ENCODE measurements at regions not wholly inside any gene's neighbourhood (a gene's known extent, or its start where the extent isn't known, plus 50 kb on each side); places are given as distances from the start of the nearest gene placed in this dataset.

DNA sequence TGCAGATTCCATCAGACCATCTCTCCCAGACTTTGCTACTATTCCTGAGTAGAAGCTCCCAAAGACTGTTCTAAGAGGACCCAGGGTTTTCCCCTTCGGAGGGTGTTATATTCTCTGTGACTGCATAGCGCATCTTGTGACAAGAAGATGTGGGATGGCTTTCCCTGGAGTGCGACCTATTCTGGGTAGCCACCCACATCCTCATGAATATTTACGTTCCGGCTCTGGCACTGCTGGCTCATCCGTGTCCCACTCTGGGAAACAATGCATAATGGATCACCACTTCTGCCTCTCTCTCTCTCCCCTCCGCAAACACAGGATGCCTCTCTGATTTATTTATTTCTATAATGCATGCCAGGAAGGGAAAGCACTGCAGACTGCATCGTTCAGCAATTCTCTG lies 166.1 kb downstream of the PYDC2 start:
- TF ChIP-seq, protein P1, sequence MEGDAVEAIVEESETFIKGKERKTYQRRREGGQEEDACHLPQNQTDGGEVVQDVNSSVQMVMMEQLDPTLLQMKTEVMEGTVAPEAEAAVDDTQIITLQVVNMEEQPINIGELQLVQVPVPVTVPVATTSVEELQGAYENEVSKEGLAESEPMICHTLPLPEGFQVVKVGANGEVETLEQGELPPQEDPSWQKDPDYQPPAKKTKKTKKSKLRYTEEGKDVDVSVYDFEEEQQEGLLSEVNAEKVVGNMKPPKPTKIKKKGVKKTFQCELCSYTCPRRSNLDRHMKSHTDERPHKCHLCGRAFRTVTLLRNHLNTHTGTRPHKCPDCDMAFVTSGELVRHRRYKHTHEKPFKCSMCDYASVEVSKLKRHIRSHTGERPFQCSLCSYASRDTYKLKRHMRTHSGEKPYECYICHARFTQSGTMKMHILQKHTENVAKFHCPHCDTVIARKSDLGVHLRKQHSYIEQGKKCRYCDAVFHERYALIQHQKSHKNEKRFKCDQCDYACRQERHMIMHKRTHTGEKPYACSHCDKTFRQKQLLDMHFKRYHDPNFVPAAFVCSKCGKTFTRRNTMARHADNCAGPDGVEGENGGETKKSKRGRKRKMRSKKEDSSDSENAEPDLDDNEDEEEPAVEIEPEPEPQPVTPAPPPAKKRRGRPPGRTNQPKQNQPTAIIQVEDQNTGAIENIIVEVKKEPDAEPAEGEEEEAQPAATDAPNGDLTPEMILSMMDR (IDR thresholded peaks at IDR 0.05; ENCODE audit: low read depth, low read length), result no peak
- no peaks in the 10 kb centered on the region for H3K9me3 ChIP-seq (ENCODE audit: severe bottlenecking)
- no peak overlapping the region for H3K27ac ChIP-seq
- no peak overlapping the region for H3K4me3 ChIP-seq (ENCODE audit: low read depth, low read length)
- no peaks in the 10 kb centered on the region for H3K27me3 ChIP-seq (ENCODE audit: insufficient read depth, low read depth, severe bottlenecking)
- no peak for DNase-seq
- H3K36me3 ChIP-seq, result no peaks in the 10 kb centered on the region

DNA sequence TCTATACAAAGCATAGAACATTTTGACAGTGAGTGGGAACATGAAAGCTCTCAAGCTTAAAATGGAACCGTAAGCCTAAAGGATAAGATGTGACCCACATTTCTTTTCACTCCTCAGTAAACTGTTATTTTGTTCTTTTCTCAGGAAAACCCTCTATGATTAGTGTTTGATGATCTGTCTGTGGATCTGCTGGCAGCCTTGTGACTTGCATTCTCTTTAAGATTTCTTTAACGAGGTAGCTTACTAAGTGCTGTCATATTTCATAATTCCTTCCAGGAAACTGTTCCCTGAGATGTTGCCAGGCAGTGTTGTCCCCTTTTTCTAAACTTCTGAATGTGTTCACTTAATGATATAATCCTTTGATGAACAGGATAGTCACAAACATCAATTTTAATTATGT lies 167.6 kb downstream of the PYDC2 start:
- DNase-seq, result no peak
- Histone ChIP-seq H3K4me3 (ENCODE audit: low read depth, low read length) (no peak overlapping the region), H3K27me3 (ENCODE audit: insufficient read depth, low read depth, severe bottlenecking) (no peaks in the 10 kb centered on the region), H3K36me3 (no peaks in the 10 kb centered on the region), H3K27ac (no peak overlapping the region), H3K9me3 (ENCODE audit: severe bottlenecking) (no peaks in the 10 kb centered on the region)
- TF ChIP-seq, protein P1 (IDR thresholded peaks at IDR 0.05; ENCODE audit: low read depth, low read length), result no peak

DNA sequence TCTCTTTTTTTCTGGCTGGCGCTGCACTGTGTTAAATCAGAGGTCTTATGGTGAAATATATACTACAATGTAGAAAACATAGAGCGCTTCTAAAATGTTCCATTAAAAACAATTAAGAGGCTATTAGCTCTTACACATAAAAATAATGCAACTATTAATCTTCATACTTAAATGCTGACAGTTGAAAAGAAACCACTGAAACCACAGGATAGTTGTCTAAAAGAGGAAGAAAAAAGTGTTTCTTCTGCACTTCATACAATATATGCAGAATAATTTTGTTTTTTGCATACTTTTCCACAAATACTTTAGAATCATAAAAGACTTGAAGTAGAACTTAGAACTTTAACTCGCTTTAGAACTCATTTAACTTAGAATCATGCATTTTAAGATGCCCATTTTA lies 170.5 kb downstream of the PYDC2 start:
- TF ChIP-seq, protein P1 (IDR thresholded peaks at IDR 0.05; ENCODE audit: low read depth, low read length), result no peak

DNA sequence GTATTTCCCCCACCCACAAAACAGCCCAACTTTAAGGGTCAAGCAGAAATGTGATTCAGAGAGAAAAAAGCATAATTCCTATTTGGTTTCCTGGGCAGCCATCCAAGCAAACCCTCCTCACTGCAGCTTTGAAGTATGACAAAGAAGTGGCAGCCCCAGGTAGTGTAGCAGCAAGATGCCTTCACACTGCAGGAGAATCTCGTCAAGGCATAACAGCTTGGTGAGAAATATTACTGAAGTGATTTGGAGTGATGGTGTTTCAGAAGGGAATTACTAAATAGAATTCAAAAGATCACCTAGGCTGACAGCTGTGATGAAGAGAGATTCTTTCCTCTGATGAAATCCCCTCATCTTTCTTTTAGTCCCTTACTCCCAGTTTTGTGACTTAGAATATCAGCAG lies 173.9 kb downstream of the PYDC2 start:
- DNase-seq, result no peak
- H3K27ac ChIP-seq, result no peak overlapping the region
- TF ChIP-seq, protein P1 (IDR thresholded peaks at IDR 0.05; ENCODE audit: low read depth, low read length), result no peak
- H3K36me3 ChIP-seq, result no peaks in the 10 kb centered on the region
- H3K9me3 ChIP-seq (ENCODE audit: severe bottlenecking), result no peaks in the 10 kb centered on the region
- no peaks in the 10 kb centered on the region for H3K27me3 ChIP-seq (ENCODE audit: insufficient read depth, low read depth, severe bottlenecking)
- H3K4me3 ChIP-seq (ENCODE audit: low read depth, low read length), result no peak overlapping the region

More for the DNA sequence above, 170.5 kb downstream of the PYDC2 start:
- no peaks in the 10 kb centered on the region for H3K27me3 ChIP-seq (ENCODE audit: insufficient read depth, low read depth, severe bottlenecking)
- DNase-seq, result no peak
- no peaks in the 10 kb centered on the region for H3K36me3 ChIP-seq
- H3K4me3 ChIP-seq (ENCODE audit: low read depth, low read length), result no peak overlapping the region
- no peak overlapping the region for H3K27ac ChIP-seq
- no peaks in the 10 kb centered on the region for H3K9me3 ChIP-seq (ENCODE audit: severe bottlenecking)

DNA sequence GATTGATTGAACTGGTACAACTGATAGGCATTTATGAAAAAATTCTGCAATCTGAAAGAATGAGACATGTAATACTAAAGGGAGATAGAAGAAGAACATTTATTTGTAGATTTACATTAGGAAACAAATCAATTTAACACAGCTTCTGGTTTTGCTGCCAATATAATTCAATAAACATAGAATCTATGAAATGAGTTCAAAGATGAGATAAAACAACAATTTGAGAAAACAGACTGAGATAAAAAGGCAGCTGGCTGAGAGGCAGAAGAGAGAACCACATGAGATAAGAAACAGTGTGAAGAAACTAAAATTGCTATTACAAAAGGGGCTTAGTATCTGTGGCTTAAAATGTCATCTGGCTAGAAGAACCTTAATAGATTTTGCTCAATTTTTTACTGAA lies 176.6 kb downstream of the PYDC2 start:
- DNase-seq, result no peak
- TF ChIP-seq, protein P1 (IDR thresholded peaks at IDR 0.05; ENCODE audit: low read depth, low read length), result no peak
- H3K4me3 ChIP-seq (ENCODE audit: low read depth, low read length), result no peak overlapping the region
- H3K27ac ChIP-seq, result no peak overlapping the region
- H3K9me3 ChIP-seq (ENCODE audit: severe bottlenecking), result no peaks in the 10 kb centered on the region
- H3K27me3 ChIP-seq (ENCODE audit: insufficient read depth, low read depth, severe bottlenecking), result no peaks in the 10 kb centered on the region
- H3K36me3 ChIP-seq, result no peaks in the 10 kb centered on the region

DNA sequence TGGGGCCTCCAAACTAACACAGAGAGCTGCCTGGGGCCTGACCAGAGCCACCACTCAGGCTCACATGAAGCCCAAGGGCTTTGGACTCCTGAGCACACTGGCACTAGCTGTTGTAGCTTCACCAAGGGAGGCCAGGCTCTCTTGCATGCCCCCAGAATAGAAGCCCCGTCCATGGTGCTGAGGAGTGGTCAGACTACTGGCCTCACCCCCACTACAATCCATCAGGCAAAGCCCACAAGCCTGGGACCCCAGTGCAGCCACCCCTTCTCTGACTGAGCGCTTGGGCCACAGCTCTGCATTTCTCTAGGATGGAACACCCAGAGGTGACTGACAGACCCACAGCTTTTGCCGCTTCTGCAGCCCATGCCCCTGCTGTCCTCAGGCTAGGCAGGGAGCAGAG lies 180.8 kb downstream of the PYDC2 start:
- H3K4me3 ChIP-seq (ENCODE audit: low read depth, low read length), result no peak overlapping the region
- no peak for DNase-seq
- no peak overlapping the region for H3K27ac ChIP-seq
- no peaks in the 10 kb centered on the region for H3K9me3 ChIP-seq (ENCODE audit: severe bottlenecking)
- H3K36me3 ChIP-seq, result no peaks in the 10 kb centered on the region
- TF ChIP-seq, protein P1 (IDR thresholded peaks at IDR 0.05; ENCODE audit: low read depth, low read length), result no peak
- no peaks in the 10 kb centered on the region for H3K27me3 ChIP-seq (ENCODE audit: insufficient read depth, low read depth, severe bottlenecking)
